ENCODE measurements at regions not wholly inside any gene's neighbourhood (a gene's known extent, or its start where the extent isn't known, plus 50 kb on each side); places are given as distances from the start of the nearest gene placed in this dataset.
"Not testable (repeated sequence)": the region's sequence is repeated elsewhere in the genome, so short reads cannot be mapped to it uniquely, and the experiment has no call there.

DNA sequence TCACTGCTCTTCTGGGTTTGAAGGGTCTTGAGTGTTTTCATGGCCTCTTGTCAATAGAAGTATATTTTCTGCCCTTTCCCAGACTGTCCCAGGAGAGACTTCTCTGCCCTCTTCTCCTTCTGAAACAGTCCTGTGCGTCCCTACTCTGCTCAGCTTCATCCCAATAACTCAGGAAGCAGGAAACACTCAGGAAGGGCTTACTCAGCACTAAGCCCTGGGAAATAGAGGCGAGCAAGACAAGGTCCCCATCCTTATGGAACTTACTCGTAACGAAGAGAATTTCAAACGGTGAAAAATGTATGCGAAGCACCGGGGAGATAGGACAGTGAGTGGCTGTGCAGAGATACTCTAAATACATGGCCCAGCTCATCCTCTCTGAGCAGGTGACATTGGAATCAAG, 52.8 kb upstream of the TFRC start:
- no peaks in the 10 kb centered on the region for H3K9me3 Mint-ChIP-seq
- H3K4me1 Mint-ChIP-seq (ENCODE audit: low read depth), result peaks cover 17% of the 10 kb centered on the region
- H3K36me3 Mint-ChIP-seq (ENCODE audit: low read depth), result peaks cover 2% of the 10 kb centered on the region
- no peaks in the 10 kb centered on the region for H3K27me3 Mint-ChIP-seq (ENCODE audit: low read depth)
- H3K27ac Mint-ChIP-seq, result no peak overlapping the region
- H3K4me3 Mint-ChIP-seq, result no peak overlapping the region

GRCh38 chr3:196133869-196134268, 52.0 kb upstream of the TFRC start:
- not testable (repeated sequence) for H3K27me3 Mint-ChIP-seq (ENCODE audit: low read depth); H3K4me3 Mint-ChIP-seq; H3K27ac Mint-ChIP-seq; H3K9me3 Mint-ChIP-seq; H3K36me3 Mint-ChIP-seq (ENCODE audit: low read depth)
- peaks cover 18% of the 10 kb centered on the region for H3K4me1 Mint-ChIP-seq (ENCODE audit: low read depth)

DNA sequence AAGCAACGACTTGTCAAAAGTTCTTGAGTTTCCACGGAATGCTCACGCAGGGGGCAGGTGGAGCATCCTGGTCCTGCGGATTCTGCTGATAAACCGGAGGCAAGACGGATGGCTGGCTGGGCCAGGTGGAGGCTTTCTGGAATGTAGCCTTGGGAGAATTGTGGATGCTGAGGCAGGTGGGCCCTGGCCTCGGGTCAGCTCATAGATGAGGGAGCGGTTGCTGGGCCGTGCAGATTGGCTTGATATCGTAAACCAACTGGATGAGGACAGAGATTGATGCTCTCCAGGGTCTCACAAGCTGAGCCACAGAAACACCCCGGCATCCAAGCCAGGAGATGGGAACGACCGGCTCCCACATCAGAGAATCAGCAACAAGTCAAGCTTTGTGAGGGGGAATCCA, 50.0 kb upstream of the TFRC start:
- Mint-ChIP-seq H3K4me3 (no peak overlapping the region), H3K27ac (no peak overlapping the region), H3K36me3 (ENCODE audit: low read depth) (peaks cover 7% of the 10 kb centered on the region), H3K4me1 (ENCODE audit: low read depth) (peaks cover 35% of the 10 kb centered on the region), H3K27me3 (ENCODE audit: low read depth) (no peaks in the 10 kb centered on the region), H3K9me3 (no peaks in the 10 kb centered on the region)
